IPS-NIHi7 (cell line): ENCODE measurements at regions not wholly inside any gene's neighbourhood (a gene's known extent, or its start where the extent isn't known, plus 50 kb on each side); places are given as distances from the start of the nearest gene placed in this dataset.

ENCODE experiments used
- DNase-seq: peaks from one replicate; pipeline ENCODE4 v3.0.0; 2012; ENCODE audit warnings: mixed read lengths; ENCODE audit errors: extremely low spot score

GRCh38 chr11:97269527-97269926 lies 879.7 kb downstream of the JRKL start:
- DNase-seq = peak; percentile 72

GRCh38 chr11:97279341-97279740 lies 889.5 kb downstream of the JRKL start:
- DNase-seq = no peak

- no peak for DNase-seq
Observed at GRCh38 chr11:97280347-97280746, 890.5 kb downstream of the JRKL start.

- no peak for DNase-seq
Observed at GRCh38 chr11:97289823-97290222, 900.0 kb downstream of the JRKL start.

DNA sequence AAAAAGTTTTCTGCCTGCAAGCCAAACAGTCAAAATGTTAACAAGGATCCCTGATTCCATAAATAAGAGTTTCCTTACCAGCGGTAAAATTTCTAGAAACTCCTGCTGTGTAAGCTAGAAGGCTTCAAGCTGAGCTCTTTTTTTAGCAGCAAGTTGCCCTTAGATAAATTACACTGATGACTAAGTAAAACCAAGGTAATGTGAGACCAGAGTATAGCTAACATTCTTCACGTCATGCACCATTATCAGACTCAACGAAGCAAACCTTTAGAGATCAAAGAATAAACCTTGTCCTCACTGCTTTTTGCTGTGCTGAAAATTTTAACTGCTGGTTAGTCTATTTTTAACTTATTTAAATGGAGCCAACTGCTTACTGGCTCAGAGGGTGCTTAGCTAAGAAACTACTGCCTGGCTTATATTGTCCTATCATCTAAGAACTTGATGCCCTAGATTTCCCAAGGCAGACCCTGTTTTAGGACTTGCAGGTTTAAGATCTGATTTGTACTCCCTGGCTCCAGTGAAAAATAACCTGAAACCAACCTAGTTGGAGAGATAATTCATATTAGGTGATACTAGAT lies 900.7 kb downstream of the JRKL start:
- DNase-seq = no peak

DNA sequence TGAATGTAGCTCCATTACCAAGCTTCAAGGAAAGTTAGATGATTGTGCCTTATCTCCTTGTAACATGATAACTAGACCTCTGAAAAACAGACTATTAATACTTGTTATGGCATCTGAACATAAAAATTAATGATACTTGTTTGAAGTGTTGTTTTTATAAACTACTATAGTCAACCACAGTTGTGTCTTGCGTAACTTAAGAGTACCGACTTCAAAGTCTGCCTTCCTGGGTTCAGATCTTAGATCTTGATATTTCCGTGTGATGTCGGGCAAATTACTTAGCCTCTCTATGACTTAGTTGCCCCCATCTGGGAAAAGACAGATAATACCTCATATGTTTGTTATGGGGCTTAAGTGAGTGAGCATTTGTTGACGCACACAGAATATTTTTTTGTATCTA lies 906.5 kb downstream of the JRKL start:
- DNase-seq = no peak

DNA sequence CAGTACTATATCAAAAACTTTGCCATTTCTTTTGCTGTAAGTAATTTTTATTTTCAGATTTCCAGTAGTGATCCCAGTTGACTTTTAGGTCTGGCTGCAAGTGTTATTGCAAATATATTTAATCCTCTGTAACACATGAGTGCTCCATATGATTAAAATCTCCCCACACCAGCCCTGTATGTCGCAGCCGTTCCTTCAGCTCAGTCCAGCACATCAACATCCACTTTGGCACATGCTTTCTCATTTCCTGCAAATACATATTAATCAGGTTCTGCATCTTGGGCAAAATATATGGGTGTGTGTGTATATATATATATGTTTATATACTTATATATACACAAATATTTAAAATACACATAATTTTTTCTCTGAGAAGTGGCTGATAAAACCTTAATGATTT lies 919.5 kb downstream of the JRKL start:
- DNase-seq = no peak

GRCh38 chr11:97325693-97326092 lies 935.9 kb downstream of the JRKL start:
- peak; percentile 24 for DNase-seq

DNA sequence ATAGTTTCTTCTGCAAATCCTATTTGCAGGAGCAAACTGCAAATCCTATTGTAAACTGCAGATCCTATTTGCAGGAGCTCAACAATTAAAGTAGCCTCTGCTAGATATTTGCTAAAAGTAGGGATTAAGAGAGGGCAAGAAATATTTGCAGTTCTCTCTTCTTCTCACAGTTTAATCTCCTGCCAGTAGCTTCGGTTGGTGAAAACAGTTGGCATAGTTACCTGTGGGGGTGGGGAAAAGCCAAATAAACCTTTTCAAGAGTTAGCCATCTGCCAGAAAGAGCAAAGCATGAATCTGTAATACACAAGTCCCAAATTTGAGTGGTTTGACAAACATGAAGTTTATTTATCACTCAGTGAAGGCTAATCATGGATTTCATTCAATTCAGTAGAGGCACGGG lies 942.5 kb downstream of the JRKL start:
- no peak for DNase-seq

DNA sequence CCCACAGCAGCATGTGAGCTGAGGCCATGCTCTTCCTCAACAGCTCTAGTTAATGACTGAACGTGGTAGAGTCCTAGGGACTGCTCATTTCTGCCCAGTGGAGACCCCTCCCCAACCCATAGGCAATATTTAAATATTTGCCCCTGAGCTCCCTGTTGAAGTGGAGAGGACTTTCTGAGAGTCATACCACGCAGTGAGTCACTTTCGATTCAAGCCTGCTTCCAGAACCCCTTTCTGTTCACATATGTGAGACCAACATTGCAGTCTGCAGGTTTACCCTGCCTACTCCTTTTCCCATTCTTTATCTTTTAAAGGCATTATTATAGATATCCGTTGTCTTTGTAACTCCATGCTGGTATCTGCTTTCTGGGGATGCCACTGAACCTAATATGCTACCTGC lies 946.3 kb downstream of the JRKL start:
- DNase-seq = no peak

DNA sequence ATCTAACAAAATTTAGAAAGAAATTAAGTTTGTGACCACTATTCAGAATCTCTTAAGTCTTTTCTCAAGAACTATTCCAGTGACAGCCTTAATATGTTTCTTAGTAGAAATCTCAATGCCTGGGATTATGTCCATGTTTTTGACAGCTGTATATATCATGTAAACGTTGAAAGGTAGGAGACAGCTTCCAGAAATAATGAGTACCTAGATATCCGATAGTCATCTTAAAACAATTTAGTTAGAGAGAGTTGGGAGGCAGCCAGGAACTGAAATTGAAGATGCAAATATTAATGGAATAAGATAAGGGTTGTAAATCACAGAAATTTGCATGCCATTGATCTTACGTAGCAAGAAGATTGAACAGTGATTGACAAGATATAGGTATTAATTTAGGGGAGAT lies 955.2 kb downstream of the JRKL start:
- no peak for DNase-seq

DNA sequence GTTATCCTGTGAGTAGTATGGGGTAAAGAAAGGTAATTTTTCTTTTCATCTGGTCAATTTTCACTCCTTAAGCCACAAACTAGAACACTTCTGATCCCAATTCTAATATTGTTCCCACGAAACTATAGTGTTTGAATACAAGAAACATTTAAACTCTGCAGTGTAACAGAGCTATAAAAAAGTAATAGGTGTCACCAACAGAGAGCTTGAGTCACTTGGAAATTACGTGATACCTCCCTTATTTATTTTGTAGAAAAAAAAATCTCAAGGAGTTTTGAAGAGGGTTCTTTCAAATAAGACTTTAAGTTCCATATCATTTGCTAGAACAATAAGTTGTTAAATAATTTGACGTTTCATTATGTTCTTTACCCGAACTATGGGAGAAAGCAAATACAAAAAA lies 959.4 kb downstream of the JRKL start:
- DNase-seq = no peak

GRCh38 chr11:97351939-97352338 lies 962.1 kb downstream of the JRKL start:
- no peak for DNase-seq

- no peak for DNase-seq
Observed at GRCh38 chr11:97354026-97354425, 964.2 kb downstream of the JRKL start.

GRCh38 chr11:97354576-97354975 lies 964.8 kb downstream of the JRKL start:
- DNase-seq = no peak

- no peak for DNase-seq
Observed at GRCh38 chr11:97355230-97355629, 965.4 kb downstream of the JRKL start.

GRCh38 chr11:97356144-97356543 lies 966.3 kb downstream of the JRKL start:
- no peak for DNase-seq

- DNase-seq = no peak
Observed at GRCh38 chr11:97359016-97359415, 969.2 kb downstream of the JRKL start.

DNA sequence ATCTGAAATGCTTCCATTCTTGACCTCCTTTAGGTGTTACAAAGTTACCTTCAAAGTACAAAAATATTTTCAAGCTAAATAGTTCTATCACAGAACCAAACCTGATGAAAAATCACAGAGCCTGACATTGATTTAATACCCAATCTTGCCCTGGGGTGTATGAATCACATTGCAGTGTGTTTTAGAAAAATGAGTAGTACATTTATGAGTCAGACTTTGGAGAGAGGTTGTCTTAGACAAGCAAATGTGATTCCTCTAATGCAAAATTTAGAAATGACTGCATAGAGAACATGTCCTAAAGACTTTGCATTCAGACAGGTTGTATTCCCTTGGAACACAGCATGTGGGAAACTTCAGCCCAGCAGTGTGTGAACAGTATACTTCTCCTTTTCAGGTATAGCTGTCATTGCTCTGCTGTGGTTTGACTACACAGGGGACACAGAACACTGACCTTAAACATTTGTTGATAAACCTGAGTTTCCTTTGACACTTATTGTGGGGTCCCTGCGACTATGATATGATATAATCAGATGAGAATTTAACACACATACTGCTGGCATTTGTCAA lies 972.1 kb downstream of the JRKL start:
- DNase-seq = no peak

GRCh38 chr11:97363331-97363730 lies 973.5 kb downstream of the JRKL start:
- DNase-seq = no peak

DNA sequence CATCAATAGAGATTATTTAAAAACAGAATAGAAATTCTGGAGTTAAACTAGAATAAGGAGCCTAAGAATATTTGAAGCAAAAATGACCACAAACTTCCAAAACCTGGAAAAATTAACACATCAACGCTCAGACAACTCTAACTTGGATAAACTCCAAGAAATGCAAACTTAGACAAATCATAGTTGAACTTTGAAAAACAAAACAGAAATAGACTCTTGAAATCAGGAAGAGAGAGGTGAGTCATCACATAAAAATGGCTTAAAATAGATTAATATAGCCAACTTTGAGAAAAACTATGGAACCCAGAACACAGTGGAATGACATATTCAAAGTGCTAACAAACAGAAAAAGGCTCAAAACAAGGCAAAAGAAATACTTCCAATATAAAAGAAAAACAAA lies 974.2 kb downstream of the JRKL start:
- DNase-seq = no peak

DNA sequence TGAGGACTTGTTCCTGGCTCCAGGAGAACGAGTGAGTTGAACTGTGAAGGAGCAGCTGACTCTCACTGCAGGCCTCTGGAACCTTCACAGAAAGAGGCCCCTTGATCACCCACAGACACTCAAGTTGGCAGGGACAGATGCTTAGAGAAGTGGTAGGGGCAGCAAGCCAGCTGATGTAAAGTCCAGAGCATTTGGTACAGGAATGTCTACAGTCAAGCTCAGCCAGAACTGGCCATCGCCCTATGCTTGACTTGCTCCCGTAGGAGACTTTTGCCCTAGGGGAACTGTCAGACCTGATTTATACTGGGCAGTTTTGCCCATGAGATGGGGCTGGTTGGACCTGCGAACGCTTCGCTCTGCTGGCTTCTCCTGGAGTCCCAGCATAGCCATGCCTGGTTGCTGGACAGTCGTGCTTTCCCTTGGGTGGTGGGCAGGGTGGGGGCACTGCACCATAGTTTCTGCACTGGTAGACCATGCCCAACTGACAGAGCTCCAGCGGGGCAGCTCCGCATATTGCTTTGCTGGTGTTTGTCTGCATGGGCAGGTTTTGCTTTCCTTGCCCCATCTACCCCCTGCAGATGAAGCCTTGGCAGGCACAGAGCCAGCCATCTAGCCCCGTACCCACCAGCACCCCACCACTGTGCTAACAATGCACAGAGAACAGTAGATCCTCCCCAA lies 977.7 kb downstream of the JRKL start:
- DNase-seq = no peak

- no peak for DNase-seq
Observed at GRCh38 chr11:97389270-97389669, 999.5 kb downstream of the JRKL start.

GRCh38 chr11:97398246-97398645 lies 1008.4 kb downstream of the JRKL start:
- no peak for DNase-seq
